HepG2 (cell line): ENCODE measurements at regions not wholly inside any gene's neighbourhood (a gene's known extent, or its start where the extent isn't known, plus 50 kb on each side); places are given as distances from the start of the nearest gene placed in this dataset.

Experiments
- ATAC-seq: fragments of 200-7000 bp; cut with Tn5 transposase; 3 replicates; pipeline ENCODE4 v1.9.1; 2020; ENCODE audit warnings: mild to moderate bottlenecking, moderate library complexity
- BruUV-seq: library from RNA; stranded (reverse); fragments of 400-500 nt; replicated peaks from 2 replicates; lab custom pipeline; 2021; lab: Mats Ljungman, UMichigan
- CTCF ChIA-PET: fragments of 300-600 bp; formaldehyde crosslinking; extraction: SDS; loops from one replicate; lab custom pipeline; 2021; ENCODE audit warnings: low total read pairs, inconsistent platforms, low intra/inter-chr PET ratio; lab: Yijun Ruan, JAX
- POLR2A ChIA-PET: fragments of 350-600 bp; sonication (Branson Sonifier 250); formaldehyde crosslinking; loops from one replicate; lab custom pipeline; 2020; ENCODE audit warnings: antibody characterized with exemption, inconsistent platforms; lab: Yijun Ruan, JAX
- DNase-seq: peaks from one replicate; pipeline ENCODE4 v3.0.0-alpha.2; 2015; ENCODE audit warnings: low spot score
- FAIRE-seq: peaks from 3 replicates; lab custom pipeline; 2011; peaks lifted over from hg19 to GRCh38; lab: Jason Lieb, UNC
- H2AFZ ChIP-seq: one replicate; pipeline ENCODE4 v1.6.1; 2011; ENCODE audit warnings: low read length, inconsistent platforms
- H3K27ac ChIP-seq: fragments of 300-600 bp; 3 replicates; pipeline ENCODE4 v1.8.0; 2011; ENCODE audit warnings: mixed run types, mild to moderate bottlenecking, mixed read lengths, low read length, inconsistent platforms; ENCODE audit not compliant: insufficient read depth; ENCODE audit errors: extremely low read length
- H3K27me3 ChIP-seq, 2 experiments: fragments of 200-600 bp in 1 of 2; 2 replicates in 1 of 2; 3 replicates in 1 of 2; pipeline versions ENCODE4 v1.6.0 to v1.8.0; 2011; ENCODE audit warnings: low read length in 2 of 2, mild to moderate bottlenecking in 2 of 2, moderate library complexity in 2 of 2, inconsistent platforms in 1 of 2; ENCODE audit not compliant: insufficient read depth in 2 of 2, control insufficient read depth in 1 of 2
- H3K36me3 ChIP-seq, 2 experiments: fragments of 200-600 bp in 1 of 2; replicated peaks in 1 of 2; 2 replicates in 1 of 2; 3 replicates in 1 of 2; pipeline versions ENCODE4 v1.5.1 to v1.8.0; 2011; ENCODE audit warnings: low read length in 2 of 2, inconsistent platforms in 1 of 2; ENCODE audit not compliant: insufficient read depth in 2 of 2, control insufficient read depth in 1 of 2
- H3K4me1 ChIP-seq: 2 replicates; pipeline ENCODE4 v1.5.1; 2012; ENCODE audit warnings: low read length, inconsistent platforms; ENCODE audit not compliant: insufficient read depth
- H3K4me2 ChIP-seq: 2 replicates; pipeline ENCODE4 v1.6.0; 2011; ENCODE audit warnings: low read depth, low read length, inconsistent platforms
- H3K4me3 ChIP-seq, 3 experiments: fragments of 200-600 bp in 1 of 3; sonication (generic), shearing (Covaris generic) in 1 of 3; replicated peaks in 1 of 3; 2 replicates each; pipeline ENCODE4 v1.5.1; 2011 to 2016; ENCODE audit warnings: low read length in 3 of 3, inconsistent platforms in 2 of 3, low read depth in 2 of 3, mild to moderate bottlenecking in 2 of 3, control low read depth in 1 of 3, mixed read lengths in 1 of 3; ENCODE audit not compliant: insufficient read depth in 1 of 3
- H3K79me2 ChIP-seq: one replicate; pipeline ENCODE4 v1.6.1; 2011; ENCODE audit warnings: low read length, inconsistent platforms; ENCODE audit not compliant: insufficient read depth
- H3K9ac ChIP-seq: 2 replicates; pipeline ENCODE4 v1.6.0; 2011; ENCODE audit warnings: mild to moderate bottlenecking, low read depth, low read length, inconsistent platforms; ENCODE audit not compliant: insufficient read depth
- H3K9me3 ChIP-seq: 2 replicates; pipeline ENCODE4 v1.5.1; 2012; ENCODE audit warnings: mild to moderate bottlenecking, low read length
- H4K20me1 ChIP-seq: 2 replicates; pipeline ENCODE4 v1.6.0; 2011; ENCODE audit warnings: inconsistent platforms, mild to moderate bottlenecking, low read length, moderate library complexity; ENCODE audit not compliant: insufficient read depth
- ARNT2 ChIP-seq: sonication (generic); formaldehyde crosslinking; IDR thresholded peaks from 2 replicates; pipeline ENCODE4 v1.8.0; 2022; ENCODE audit warnings: mild to moderate bottlenecking, low read depth, missing genetic modification reagents, moderate library complexity
- CENPT ChIP-seq: sonication (generic); formaldehyde crosslinking; IDR thresholded peaks from 2 replicates; pipeline ENCODE4 v1.8.0; 2022; ENCODE audit warnings: low read depth, mild to moderate bottlenecking, moderate library complexity, missing genetic modification reagents
- ELF1 ChIP-seq: sonication (generic); formaldehyde crosslinking; IDR thresholded peaks from 2 replicates; pipeline ENCODE4 v1.4.0; 2020; ENCODE audit warnings: missing genetic modification reagents
- FOXP4 ChIP-seq: sonication (generic); formaldehyde crosslinking; IDR thresholded peaks from 2 replicates; pipeline ENCODE4 v1.4.0; 2020; ENCODE audit warnings: missing genetic modification reagents
- GRHL1 ChIP-seq: sonication (generic); formaldehyde crosslinking; conservative IDR thresholded peaks from 2 replicates; pipeline ENCODE4 v1.8.0; 2022; ENCODE audit warnings: missing genetic modification reagents
- HNF4G ChIP-seq, 2 experiments: sonication (generic) in 1 of 2; formaldehyde crosslinking in 1 of 2; IDR thresholded peaks; 2 replicates each; pipeline versions ENCODE4 v1.4.0 to v1.6.1; 2011 to 2020; ENCODE audit warnings: borderline replicate concordance in 2 of 2, low read depth in 2 of 2, mild to moderate bottlenecking in 2 of 2, low read length in 1 of 2, missing genetic modification reagents in 1 of 2, moderate library complexity in 1 of 2
- KAT7 ChIP-seq: IDR thresholded peaks from 2 replicates; pipeline ENCODE4 v1.6.1; 2018; ENCODE audit warnings: borderline replicate concordance, missing compliant biosample characterization
- KDM5B ChIP-seq: sonication (generic); formaldehyde crosslinking; IDR thresholded peaks from 2 replicates; pipeline ENCODE4 v1.4.0; 2020; ENCODE audit warnings: missing genetic modification reagents, mild to moderate bottlenecking, borderline replicate concordance
- MBNL3 ChIP-seq: fragments of 250-450 bp; sonication (Bioruptor Pico); conservative IDR thresholded peaks from 2 replicates; pipeline ENCODE4 v1.8.0; 2022; ENCODE audit warnings: mild to moderate bottlenecking, inconsistent platforms
- MIXL1 ChIP-seq: IDR thresholded peaks from 2 replicates; pipeline ENCODE4 v1.6.1; 2016
- PHF21A ChIP-seq: sonication (generic); formaldehyde crosslinking; IDR thresholded peaks from 2 replicates; pipeline ENCODE4 v1.5.0; 2020; ENCODE audit warnings: mild to moderate bottlenecking, missing genetic modification reagents
- RCOR2 ChIP-seq: IDR thresholded peaks from 2 replicates; pipeline ENCODE4 v1.6.1; 2016; ENCODE audit warnings: missing biosample characterization, missing genetic modification reagents
- RFXAP ChIP-seq: sonication (generic); formaldehyde crosslinking; IDR thresholded peaks from 2 replicates; pipeline ENCODE4 v1.4.0; 2020; ENCODE audit warnings: missing genetic modification reagents, borderline replicate concordance
- SNAPC2 ChIP-seq: sonication (generic); formaldehyde crosslinking; IDR thresholded peaks from 2 replicates; pipeline ENCODE4 v1.8.1; 2022; ENCODE audit warnings: mild to moderate bottlenecking, missing genetic modification reagents
- ZBTB7A ChIP-seq: sonication (generic); formaldehyde crosslinking; IDR thresholded peaks from 2 replicates; pipeline ENCODE4 v1.8.0; 2022; ENCODE audit warnings: mild to moderate bottlenecking, missing genetic modification reagents
- ZC3H13 ChIP-seq: sonication (generic); formaldehyde crosslinking; IDR thresholded peaks from 2 replicates; pipeline ENCODE4 v1.8.1; 2023; ENCODE audit warnings: mild to moderate bottlenecking, missing genetic modification reagents, moderate library complexity
- ZNF296 ChIP-seq: sonication (generic); formaldehyde crosslinking; conservative IDR thresholded peaks from 2 replicates; pipeline ENCODE4 v1.5.0; 2020; ENCODE audit warnings: mild to moderate bottlenecking, missing genetic modification reagents
- ZNF879 ChIP-seq: sonication (generic); formaldehyde crosslinking; IDR thresholded peaks from 2 replicates; pipeline ENCODE4 v1.8.1; 2023; ENCODE audit warnings: missing genetic modification reagents
- WGBS: methylation state at CpG from one replicate; pipeline ENCODE4 v1.1.6; 2017; ENCODE audit warnings: low lambda C conversion rate; 5-methylcytosine and 5-hydroxymethylcytosine counted together
- in situ Hi-C: cut with HindIII; loops from 2 replicates; pipeline ENCODE4 v1.10.0; 2017; ENCODE audit warnings: low pct_unique_long_range_greater_than_20kb; ENCODE audit not compliant: extremely low pct_ligation_motif_present
- intact Hi-C: fragments of 100-400 bp; cut with micrococcal nuclease; formaldehyde crosslinking; loops from one replicate; pipeline ENCODE4 v1.10.0; 2022; ENCODE audit not compliant: unreplicated experiment
- TF ChIP-seq, protein P1 (sequence below): sonication (generic); formaldehyde crosslinking; IDR thresholded peaks from 2 replicates; pipeline ENCODE4 v1.5.0; 2020; ENCODE audit warnings: missing genetic modification reagents

DNA sequence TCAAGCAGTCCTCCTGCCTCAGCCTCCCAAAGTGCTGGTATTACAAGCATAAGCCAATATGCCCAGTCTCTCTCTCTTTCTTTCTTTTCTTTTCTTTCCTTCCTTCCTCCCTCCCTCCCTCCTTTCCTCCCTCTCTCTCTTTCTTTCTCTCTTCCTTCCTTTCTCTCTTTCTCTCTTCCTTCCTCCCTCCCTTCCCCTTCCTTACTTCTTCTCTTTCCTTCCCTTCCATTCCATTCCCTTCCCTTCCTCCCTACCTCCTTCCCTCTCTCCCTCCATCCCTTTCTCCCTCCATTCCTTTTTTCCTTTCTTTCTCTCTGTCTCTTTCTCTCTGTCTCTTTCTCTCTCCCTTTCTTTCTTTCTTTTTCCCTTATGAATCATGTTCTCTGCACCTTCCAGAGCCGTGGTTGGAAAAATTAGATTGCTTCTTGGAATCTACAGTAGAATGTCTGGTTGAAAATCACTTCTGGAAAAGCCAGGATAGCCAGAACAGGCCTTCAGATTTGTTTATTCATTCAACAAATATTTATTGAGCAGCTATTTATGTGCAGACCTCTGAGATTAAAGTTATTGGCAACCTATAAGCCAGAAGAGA, 68.4 kb upstream of the ARHGAP5 start (continued):
- TF ChIP-seq ZC3H13 (CRISPR knock-in tag) (no peak), CENPT (CRISPR knock-in tag) (no peak), GRHL1 (CRISPR knock-in tag) (no peak), ZNF879 (CRISPR knock-in tag) (no peak), RCOR2 (CRISPR knock-in tag) (no peak), SNAPC2 (CRISPR knock-in tag) (no peak)
- TF ChIP-seq, protein P1, sequence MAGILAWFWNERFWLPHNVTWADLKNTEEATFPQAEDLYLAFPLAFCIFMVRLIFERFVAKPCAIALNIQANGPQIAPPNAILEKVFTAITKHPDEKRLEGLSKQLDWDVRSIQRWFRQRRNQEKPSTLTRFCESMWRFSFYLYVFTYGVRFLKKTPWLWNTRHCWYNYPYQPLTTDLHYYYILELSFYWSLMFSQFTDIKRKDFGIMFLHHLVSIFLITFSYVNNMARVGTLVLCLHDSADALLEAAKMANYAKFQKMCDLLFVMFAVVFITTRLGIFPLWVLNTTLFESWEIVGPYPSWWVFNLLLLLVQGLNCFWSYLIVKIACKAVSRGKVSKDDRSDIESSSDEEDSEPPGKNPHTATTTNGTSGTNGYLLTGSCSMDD = no peak
- TF ChIP-seq, all 625 proteins: peak for 16

- Histone ChIP-seq H3K36me3 (no peaks in the 10 kb centered on the region), H3K9me3 (no peaks in the 10 kb centered on the region), H3K27me3 (peaks cover 0 to 8% of the 10 kb centered on the region in 2 experiments; a peak in 2 of 5 replicates), H3K27ac (no peak overlapping the region), H3K4me2 (no peak overlapping the region), H2AFZ (no peak overlapping the region), H3K79me2 (no peaks in the 10 kb centered on the region), H3K4me1 (peaks cover 43% of the 10 kb centered on the region), H4K20me1 (no peaks in the 10 kb centered on the region), H3K9ac (no peak overlapping the region), H3K4me3 (no peak overlapping the region)
- ChIA-PET CTCF (no interaction called here), POLR2A (no interaction called here)
- 32% methylated on average over 5 of the region's 5 CpGs for WGBS
- FAIRE-seq (no peak), ATAC-seq (no peak), DNase-seq (no peak)
- TF ChIP-seq KDM5B (no peak), ELF1 (CRISPR knock-in tag) (no peak), PHF21A (CRISPR knock-in tag) (no peak), FOXP4 (CRISPR knock-in tag) (no peak), MIXL1 (CRISPR knock-in tag) (no peak), RFXAP (no peak), HNF4G (IDR thresholded peaks at IDR 0.05; ENCODE audit: borderline replicate concordance, low read depth, low read length) (no peak), HNF4G (CRISPR knock-in tag; IDR thresholded peaks at IDR 0.05; ENCODE audit: borderline replicate concordance, low read depth) (no peak), KAT7 (no peak), ZNF296 (CRISPR knock-in tag) (no peak), ZBTB7A (CRISPR knock-in tag) (no peak), MBNL3 (CRISPR knock-in tag) (no peak), ARNT2 (CRISPR knock-in tag) (no peak)
- no TSS peak for BruUV-seq
- intact Hi-C loops = no loop called here
- in situ Hi-C loops = no loop called here
Measured at GRCh38 chr14:32009221-32009975, 67.7 kb upstream of the ARHGAP5 start.
